ENCODE measurements at regions not wholly inside any gene's neighbourhood (a gene's known extent, or its start where the extent isn't known, plus 50 kb on each side); places are given as distances from the start of the nearest gene placed in this dataset.

DNA sequence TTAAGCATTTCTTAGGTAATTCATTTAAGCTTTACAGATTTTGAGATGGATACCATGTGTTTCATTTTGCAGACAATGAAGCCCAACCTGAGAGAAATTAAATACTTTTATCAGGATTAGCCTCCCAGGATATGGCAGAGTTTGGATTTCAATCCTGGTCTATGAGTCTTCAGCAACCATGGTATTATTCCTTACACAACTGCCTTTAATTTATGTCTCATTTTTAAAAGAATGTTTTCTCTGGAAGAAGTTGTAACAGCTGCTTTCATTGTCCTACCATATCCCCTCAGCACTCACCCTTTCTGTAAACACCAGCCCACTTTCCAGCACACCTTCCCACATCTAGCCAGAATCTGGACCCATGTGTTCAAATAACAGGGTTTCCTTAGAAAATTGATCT is 863.7 kb upstream of the VRK2 start:
- Mint-ChIP-seq H3K36me3 (ENCODE audit: low read depth, unreplicated experiment) (no peaks in the 10 kb centered on the region), H3K27ac (ENCODE audit: unreplicated experiment) (no peak overlapping the region), H3K27me3 (ENCODE audit: unreplicated experiment) (peaks cover 1% of the 10 kb centered on the region), H3K4me3 (ENCODE audit: unreplicated experiment) (no peak overlapping the region), H3K9me3 (ENCODE audit: unreplicated experiment) (no peaks in the 10 kb centered on the region), H3K4me1 (ENCODE audit: unreplicated experiment) (no peaks in the 10 kb centered on the region)
- TF ChIP-seq, protein P1, sequence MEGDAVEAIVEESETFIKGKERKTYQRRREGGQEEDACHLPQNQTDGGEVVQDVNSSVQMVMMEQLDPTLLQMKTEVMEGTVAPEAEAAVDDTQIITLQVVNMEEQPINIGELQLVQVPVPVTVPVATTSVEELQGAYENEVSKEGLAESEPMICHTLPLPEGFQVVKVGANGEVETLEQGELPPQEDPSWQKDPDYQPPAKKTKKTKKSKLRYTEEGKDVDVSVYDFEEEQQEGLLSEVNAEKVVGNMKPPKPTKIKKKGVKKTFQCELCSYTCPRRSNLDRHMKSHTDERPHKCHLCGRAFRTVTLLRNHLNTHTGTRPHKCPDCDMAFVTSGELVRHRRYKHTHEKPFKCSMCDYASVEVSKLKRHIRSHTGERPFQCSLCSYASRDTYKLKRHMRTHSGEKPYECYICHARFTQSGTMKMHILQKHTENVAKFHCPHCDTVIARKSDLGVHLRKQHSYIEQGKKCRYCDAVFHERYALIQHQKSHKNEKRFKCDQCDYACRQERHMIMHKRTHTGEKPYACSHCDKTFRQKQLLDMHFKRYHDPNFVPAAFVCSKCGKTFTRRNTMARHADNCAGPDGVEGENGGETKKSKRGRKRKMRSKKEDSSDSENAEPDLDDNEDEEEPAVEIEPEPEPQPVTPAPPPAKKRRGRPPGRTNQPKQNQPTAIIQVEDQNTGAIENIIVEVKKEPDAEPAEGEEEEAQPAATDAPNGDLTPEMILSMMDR (IDR thresholded peaks at IDR 0.05; ENCODE audit: unreplicated experiment): no peak
- DNase-seq (ENCODE audit: low spot score): no peak

DNA sequence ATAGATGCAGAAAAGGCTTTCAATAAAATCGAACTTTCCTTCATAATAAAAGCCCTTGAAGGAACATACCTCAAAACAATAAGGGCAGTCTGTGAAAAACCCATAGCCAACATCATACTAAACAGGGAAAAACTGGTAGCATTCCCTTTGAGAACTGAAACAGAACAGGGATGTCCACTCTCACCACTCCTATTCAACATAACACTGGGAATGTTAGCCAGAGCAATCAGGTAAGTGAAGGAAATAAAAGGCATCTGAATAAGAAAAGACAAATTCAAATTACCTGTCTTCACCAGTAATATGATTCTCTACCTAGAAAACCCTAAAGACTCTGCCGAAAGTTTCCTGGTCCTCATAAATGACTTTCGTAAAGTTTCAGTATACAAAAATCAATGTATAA is 861.0 kb upstream of the VRK2 start:
- Mint-ChIP-seq H3K4me3 (ENCODE audit: unreplicated experiment) (no peak overlapping the region), H3K36me3 (ENCODE audit: low read depth, unreplicated experiment) (no peaks in the 10 kb centered on the region)
- no peak for DNase-seq (ENCODE audit: low spot score)

DNA sequence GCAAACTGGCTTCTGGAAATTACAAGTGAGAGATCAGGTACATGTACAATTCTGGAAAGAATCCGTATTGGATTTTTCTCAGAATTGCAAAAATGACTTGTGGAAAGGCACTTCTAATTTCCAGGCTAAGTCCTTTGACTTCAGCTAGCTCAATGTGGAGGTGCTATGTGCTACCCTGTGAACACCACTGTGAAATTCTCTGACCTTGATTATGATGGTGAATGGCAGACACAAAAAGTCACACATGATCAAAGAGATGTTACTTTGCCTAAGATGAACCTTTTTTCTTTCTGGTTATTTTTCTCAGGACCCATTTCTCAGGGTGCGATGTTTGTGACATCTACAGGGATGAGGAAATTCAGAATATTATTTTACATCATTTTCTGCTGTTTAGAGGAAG is 856.6 kb upstream of the VRK2 start:
- no peaks in the 10 kb centered on the region for H3K27me3 Mint-ChIP-seq (ENCODE audit: unreplicated experiment)
- DNase-seq (ENCODE audit: low spot score): no peak
- H3K4me1 Mint-ChIP-seq (ENCODE audit: unreplicated experiment): no peaks in the 10 kb centered on the region
- no peaks in the 10 kb centered on the region for H3K9me3 Mint-ChIP-seq (ENCODE audit: unreplicated experiment)
- H3K4me3 Mint-ChIP-seq (ENCODE audit: unreplicated experiment): no peak overlapping the region
- H3K27ac Mint-ChIP-seq (ENCODE audit: unreplicated experiment): no peak overlapping the region
- no peaks in the 10 kb centered on the region for H3K36me3 Mint-ChIP-seq (ENCODE audit: low read depth, unreplicated experiment)
- TF ChIP-seq, protein P1 (IDR thresholded peaks at IDR 0.05; ENCODE audit: unreplicated experiment): no peak

More for the DNA sequence above, 861.0 kb upstream of the VRK2 start:
- Mint-ChIP-seq H3K4me1 (ENCODE audit: unreplicated experiment) (no peaks in the 10 kb centered on the region), H3K27me3 (ENCODE audit: unreplicated experiment) (no peaks in the 10 kb centered on the region), H3K27ac (ENCODE audit: unreplicated experiment) (no peak overlapping the region), H3K9me3 (ENCODE audit: unreplicated experiment) (no peaks in the 10 kb centered on the region)
- TF ChIP-seq, protein P1 (IDR thresholded peaks at IDR 0.05; ENCODE audit: unreplicated experiment): no peak

DNA sequence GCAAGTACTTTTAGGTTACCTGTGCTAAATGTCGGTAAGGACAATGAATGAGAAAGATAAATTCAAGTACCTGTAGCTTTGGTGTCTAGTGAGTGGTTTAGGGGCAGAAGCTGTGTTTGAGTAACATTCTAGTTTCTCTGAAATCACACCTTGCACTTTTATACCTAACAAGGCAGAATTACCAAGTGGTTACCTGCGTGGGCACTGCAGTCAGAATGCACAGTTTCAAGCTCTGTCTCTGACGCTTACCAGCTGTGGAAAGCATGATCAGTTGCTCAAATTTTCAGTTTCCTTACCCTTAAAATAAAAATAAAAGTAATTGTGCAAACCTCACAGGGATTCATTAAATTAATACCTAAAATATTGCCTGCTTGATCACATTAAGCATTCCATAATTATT is 846.9 kb upstream of the VRK2 start:
- no peak for DNase-seq (ENCODE audit: low spot score)
- H3K4me1 Mint-ChIP-seq (ENCODE audit: unreplicated experiment): no peaks in the 10 kb centered on the region
- no peaks in the 10 kb centered on the region for H3K9me3 Mint-ChIP-seq (ENCODE audit: unreplicated experiment)
- H3K27me3 Mint-ChIP-seq (ENCODE audit: unreplicated experiment): peaks cover 3% of the 10 kb centered on the region
- H3K27ac Mint-ChIP-seq (ENCODE audit: unreplicated experiment): no peak overlapping the region
- H3K36me3 Mint-ChIP-seq (ENCODE audit: low read depth, unreplicated experiment): no peaks in the 10 kb centered on the region
- TF ChIP-seq, protein P1 (IDR thresholded peaks at IDR 0.05; ENCODE audit: unreplicated experiment): no peak
- no peak overlapping the region for H3K4me3 Mint-ChIP-seq (ENCODE audit: unreplicated experiment)

DNA sequence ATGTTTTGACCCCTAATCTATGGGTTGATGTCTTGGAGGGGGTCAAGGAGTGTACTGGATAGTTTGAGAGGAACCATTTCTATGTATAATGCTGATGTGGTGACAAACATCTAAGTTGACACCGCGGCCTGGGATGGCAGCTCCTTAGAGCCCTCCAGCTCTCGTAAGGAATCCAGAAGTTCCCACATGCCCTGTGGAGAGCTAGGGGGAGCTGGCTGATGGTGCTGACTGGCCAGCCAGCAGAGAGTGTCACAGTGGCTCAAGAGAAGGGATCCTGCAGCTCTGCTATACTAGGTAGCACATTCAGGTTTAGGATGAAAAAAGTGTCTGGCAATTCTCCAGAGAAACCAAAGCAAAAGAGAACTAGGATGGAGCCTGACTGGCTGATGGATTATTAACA is 842.2 kb upstream of the VRK2 start:
- no peak for DNase-seq (ENCODE audit: low spot score)
- Mint-ChIP-seq H3K27me3 (ENCODE audit: unreplicated experiment) (no peaks in the 10 kb centered on the region), H3K36me3 (ENCODE audit: low read depth, unreplicated experiment) (no peaks in the 10 kb centered on the region), H3K4me3 (ENCODE audit: unreplicated experiment) (no peak overlapping the region), H3K9me3 (ENCODE audit: unreplicated experiment) (no peaks in the 10 kb centered on the region), H3K27ac (ENCODE audit: unreplicated experiment) (no peak overlapping the region), H3K4me1 (ENCODE audit: unreplicated experiment) (no peaks in the 10 kb centered on the region)
- TF ChIP-seq, protein P1 (IDR thresholded peaks at IDR 0.05; ENCODE audit: unreplicated experiment): no peak
